ENCODE measurements at regions not wholly inside any gene's neighbourhood (a gene's known extent, or its start where the extent isn't known, plus 50 kb on each side); places are given as distances from the start of the nearest gene placed in this dataset.

- Histone ChIP-seq H3K36me3 (ENCODE audit: insufficient read depth, low read length) (no peaks in the 10 kb centered on the region), H3K9me3 (ENCODE audit: low read depth, low read length) (no peaks in the 10 kb centered on the region), H3K9ac (ENCODE audit: insufficient read length) (no peak overlapping the region), H3K27ac (no peak overlapping the region), H3K4me3 (no peak overlapping the region)
- no peak for TF ChIP-seq FOXP2 (optimal IDR thresholded peaks at IDR 0.05; ENCODE audit: control extremely low read depth, extremely low read length, insufficient read depth)
- TF ChIP-seq EZH2 (IDR thresholded peaks at IDR 0.05) = no peak
- TF ChIP-seq POLR2AphosphoS5 (IDR thresholded peaks at IDR 0.05; ENCODE audit: borderline replicate concordance, low read depth, low read length) = no peak
- DNase-seq (ENCODE audit: low read depth, low spot score) = no peak
Measured at GRCh38 chr5:173736923-173737412, 120.5 kb upstream of the BOD1 start.

DNA sequence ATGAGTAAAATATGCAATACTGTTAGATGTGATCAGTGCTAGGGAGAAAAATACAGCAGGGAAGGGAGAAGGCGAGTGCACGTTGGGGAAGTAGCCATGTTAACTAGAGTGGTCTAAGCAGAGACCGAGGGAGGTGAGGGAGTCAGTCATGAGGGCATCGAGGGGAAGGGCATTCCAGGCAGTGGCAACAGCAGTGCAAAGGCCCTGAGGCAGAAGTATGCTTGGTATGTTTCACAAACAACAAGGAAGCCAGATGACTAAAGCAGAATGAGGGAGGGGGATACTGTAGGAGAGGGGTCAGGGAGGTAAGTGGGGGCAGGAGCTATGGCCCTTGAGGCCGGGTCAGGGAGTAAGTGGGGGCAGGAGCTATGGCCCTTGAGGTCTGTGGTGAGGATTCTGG lies 123.3 kb upstream of the BOD1 start:
- H3K27ac ChIP-seq = no peak overlapping the region
- H3K9ac ChIP-seq (ENCODE audit: insufficient read length) = no peak overlapping the region
- no peaks in the 10 kb centered on the region for H3K36me3 ChIP-seq (ENCODE audit: insufficient read depth, low read length)
- DNase-seq (ENCODE audit: low read depth, low spot score) = no peak
- no peak overlapping the region for H3K4me3 ChIP-seq
- TF ChIP-seq EZH2 (IDR thresholded peaks at IDR 0.05) (no peak), FOXP2 (optimal IDR thresholded peaks at IDR 0.05; ENCODE audit: control extremely low read depth, extremely low read length, insufficient read depth) (no peak), POLR2AphosphoS5 (IDR thresholded peaks at IDR 0.05; ENCODE audit: borderline replicate concordance, low read depth, low read length) (no peak)
- H3K9me3 ChIP-seq (ENCODE audit: low read depth, low read length) = no peaks in the 10 kb centered on the region

DNA sequence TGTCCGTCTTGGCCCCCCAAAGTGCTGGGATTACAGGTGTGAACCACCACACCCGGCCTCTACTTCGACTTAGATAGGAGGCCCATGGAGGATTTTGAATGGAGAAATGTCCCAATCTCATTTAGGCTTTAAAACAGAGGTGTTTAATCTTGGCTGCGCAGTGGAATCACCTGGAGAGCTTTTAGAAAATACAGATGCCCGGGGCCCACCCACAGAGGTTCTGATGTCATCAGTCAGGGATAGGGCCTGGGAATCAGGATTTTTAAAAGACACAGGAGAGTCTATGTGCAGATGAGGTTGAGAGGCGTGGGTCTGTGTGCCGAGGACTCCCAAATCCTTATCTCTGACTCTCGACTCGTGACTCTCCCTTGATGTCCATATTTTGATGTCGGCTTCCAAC lies 124.0 kb upstream of the BOD1 start:
- no peak for DNase-seq (ENCODE audit: low read depth, low spot score)
- TF ChIP-seq POLR2AphosphoS5 (IDR thresholded peaks at IDR 0.05; ENCODE audit: borderline replicate concordance, low read depth, low read length) (no peak), EZH2 (IDR thresholded peaks at IDR 0.05) (no peak), FOXP2 (optimal IDR thresholded peaks at IDR 0.05; ENCODE audit: control extremely low read depth, extremely low read length, insufficient read depth) (no peak)
- Histone ChIP-seq H3K9ac (ENCODE audit: insufficient read length) (no peak overlapping the region), H3K4me3 (no peak overlapping the region), H3K27ac (no peak overlapping the region), H3K36me3 (ENCODE audit: insufficient read depth, low read length) (no peaks in the 10 kb centered on the region), H3K9me3 (ENCODE audit: low read depth, low read length) (no peaks in the 10 kb centered on the region)

GRCh38 chr5:173741087-173741486 lies 124.6 kb upstream of the BOD1 start:
- Histone ChIP-seq H3K4me3 (no peak overlapping the region), H3K9me3 (ENCODE audit: low read depth, low read length) (no peaks in the 10 kb centered on the region), H3K27ac (no peak overlapping the region), H3K9ac (ENCODE audit: insufficient read length) (no peak overlapping the region), H3K36me3 (ENCODE audit: insufficient read depth, low read length) (no peaks in the 10 kb centered on the region)
- no peak for DNase-seq (ENCODE audit: low read depth, low spot score)
- no peak for TF ChIP-seq EZH2 (IDR thresholded peaks at IDR 0.05)

- Histone ChIP-seq H3K9ac (ENCODE audit: insufficient read length) (no peak overlapping the region), H3K9me3 (ENCODE audit: low read depth, low read length) (no peaks in the 10 kb centered on the region), H3K4me3 (no peak overlapping the region), H3K36me3 (ENCODE audit: insufficient read depth, low read length) (no peaks in the 10 kb centered on the region), H3K27ac (no peak overlapping the region)
- no peak for DNase-seq (ENCODE audit: low read depth, low spot score)
- no peak for TF ChIP-seq POLR2AphosphoS5 (IDR thresholded peaks at IDR 0.05; ENCODE audit: borderline replicate concordance, low read depth, low read length)
- no peak for TF ChIP-seq FOXP2 (optimal IDR thresholded peaks at IDR 0.05; ENCODE audit: control extremely low read depth, extremely low read length, insufficient read depth)
- TF ChIP-seq EZH2 (IDR thresholded peaks at IDR 0.05) = no peak
Measured at GRCh38 chr5:173741729-173742431, 125.4 kb upstream of the BOD1 start.

DNA sequence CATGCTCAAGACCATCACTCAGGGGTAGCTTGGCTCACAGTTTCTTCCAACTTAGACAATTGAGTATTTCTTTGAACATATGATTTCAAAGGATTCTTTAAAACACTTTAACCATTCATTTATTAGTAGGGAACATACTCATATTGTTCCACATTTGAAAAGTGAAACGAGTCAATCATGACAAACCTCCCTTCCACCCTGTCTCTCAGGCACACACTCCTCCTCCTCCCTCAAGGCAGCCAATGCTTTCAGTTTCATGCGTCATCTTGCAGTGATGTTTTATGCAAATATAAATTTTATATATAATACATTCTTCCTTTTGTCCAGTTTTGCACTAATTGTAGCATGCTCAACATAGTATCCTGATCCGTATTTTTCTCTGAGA lies 126.0 kb upstream of the BOD1 start:
- H3K36me3 ChIP-seq (ENCODE audit: insufficient read depth, low read length) = no peaks in the 10 kb centered on the region
- no peak for DNase-seq (ENCODE audit: low read depth, low spot score)
- TF ChIP-seq EZH2 (IDR thresholded peaks at IDR 0.05) (no peak), POLR2AphosphoS5 (IDR thresholded peaks at IDR 0.05; ENCODE audit: borderline replicate concordance, low read depth, low read length) (no peak), FOXP2 (optimal IDR thresholded peaks at IDR 0.05; ENCODE audit: control extremely low read depth, extremely low read length, insufficient read depth) (no peak)
- H3K4me3 ChIP-seq = no peak overlapping the region
- no peaks in the 10 kb centered on the region for H3K9me3 ChIP-seq (ENCODE audit: low read depth, low read length)
- H3K27ac ChIP-seq = no peak overlapping the region
- H3K9ac ChIP-seq (ENCODE audit: insufficient read length) = no peak overlapping the region

DNA sequence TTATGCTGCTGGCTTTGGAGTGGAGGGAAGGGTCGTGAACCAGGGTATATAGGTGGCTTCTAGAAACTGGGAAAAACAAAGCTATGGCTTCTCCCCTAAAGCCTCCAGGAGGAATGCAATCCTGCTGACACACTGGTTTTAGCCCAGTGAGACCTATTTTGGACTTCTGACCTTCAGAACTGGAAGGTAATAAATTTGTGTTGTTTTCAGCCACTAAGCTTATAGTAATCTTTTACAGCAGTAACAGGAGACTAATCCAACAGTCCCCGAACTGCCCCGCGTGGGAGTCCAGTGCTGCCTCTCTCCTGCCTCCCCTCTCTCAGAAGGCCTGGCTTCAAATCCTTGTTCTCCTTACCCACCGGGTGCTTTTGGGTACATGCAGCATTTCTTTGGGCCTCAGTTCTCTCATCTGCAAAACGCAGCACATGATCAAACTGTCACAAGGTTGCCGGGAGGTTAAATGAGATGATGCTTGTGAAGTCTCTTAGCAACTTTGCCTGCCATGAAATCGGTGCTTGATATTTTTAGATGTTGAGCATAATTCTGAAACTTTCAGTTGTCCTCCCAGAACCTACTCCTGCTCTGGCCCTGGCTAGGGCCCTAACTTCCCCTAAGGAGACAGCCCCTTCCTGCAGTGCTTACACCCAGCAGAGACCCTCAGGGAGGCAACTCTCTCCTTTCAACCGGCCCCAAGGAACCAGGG lies 127.3 kb upstream of the BOD1 start:
- H3K27ac ChIP-seq = no peak overlapping the region
- H3K9me3 ChIP-seq (ENCODE audit: low read depth, low read length) = no peaks in the 10 kb centered on the region
- H3K4me3 ChIP-seq = no peak overlapping the region
- no peak overlapping the region for H3K9ac ChIP-seq (ENCODE audit: insufficient read length)
- no peak for DNase-seq (ENCODE audit: low read depth, low spot score)
- TF ChIP-seq POLR2AphosphoS5 (IDR thresholded peaks at IDR 0.05; ENCODE audit: borderline replicate concordance, low read depth, low read length) = no peak
- no peak for TF ChIP-seq FOXP2 (optimal IDR thresholded peaks at IDR 0.05; ENCODE audit: control extremely low read depth, extremely low read length, insufficient read depth)
- TF ChIP-seq EZH2 (IDR thresholded peaks at IDR 0.05) = no peak
- no peaks in the 10 kb centered on the region for H3K36me3 ChIP-seq (ENCODE audit: insufficient read depth, low read length)

DNA sequence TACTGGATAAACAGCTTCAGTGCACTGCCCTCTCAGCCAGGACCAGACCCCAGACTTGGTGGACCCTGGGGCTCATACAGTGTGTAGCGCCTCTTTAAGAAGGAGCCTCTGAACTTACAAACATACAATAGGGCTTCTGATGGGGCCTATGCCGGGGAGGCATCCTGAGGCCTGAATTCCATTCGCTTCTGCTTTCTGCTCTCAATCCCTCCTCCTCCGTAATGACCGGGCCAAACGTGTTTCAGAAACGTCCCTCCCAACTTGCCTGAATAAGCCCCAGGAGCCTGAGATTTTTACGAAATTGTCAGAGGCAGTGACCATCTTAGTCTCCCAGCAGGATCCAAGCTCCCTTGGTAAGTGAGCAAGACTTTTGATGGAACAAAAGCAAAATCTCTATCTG lies 128.1 kb upstream of the BOD1 start:
- Histone ChIP-seq H3K9ac (ENCODE audit: insufficient read length) (no peak overlapping the region), H3K27ac (no peak overlapping the region), H3K4me3 (no peak overlapping the region), H3K9me3 (ENCODE audit: low read depth, low read length) (no peaks in the 10 kb centered on the region), H3K36me3 (ENCODE audit: insufficient read depth, low read length) (no peaks in the 10 kb centered on the region)
- no peak for DNase-seq (ENCODE audit: low read depth, low spot score)
- TF ChIP-seq EZH2 (IDR thresholded peaks at IDR 0.05) (no peak), FOXP2 (optimal IDR thresholded peaks at IDR 0.05; ENCODE audit: control extremely low read depth, extremely low read length, insufficient read depth) (no peak), POLR2AphosphoS5 (IDR thresholded peaks at IDR 0.05; ENCODE audit: borderline replicate concordance, low read depth, low read length) (no peak)

All from SK-N-MC (cell line).